HG03025 (cell line): ENCODE measurements at regions not wholly inside any gene's neighbourhood (a gene's known extent, or its start where the extent isn't known, plus 50 kb on each side); places are given as distances from the start of the nearest gene placed in this dataset.

Experiments used
- ATAC-seq: cut with Tn5 transposase; IDR thresholded peaks from one replicate; pipeline ENCODE4 v1.9.1; 2021; ENCODE audit warnings: mild to moderate bottlenecking, moderate library complexity; ENCODE audit not compliant: unreplicated experiment, low FRiP score

DNA sequence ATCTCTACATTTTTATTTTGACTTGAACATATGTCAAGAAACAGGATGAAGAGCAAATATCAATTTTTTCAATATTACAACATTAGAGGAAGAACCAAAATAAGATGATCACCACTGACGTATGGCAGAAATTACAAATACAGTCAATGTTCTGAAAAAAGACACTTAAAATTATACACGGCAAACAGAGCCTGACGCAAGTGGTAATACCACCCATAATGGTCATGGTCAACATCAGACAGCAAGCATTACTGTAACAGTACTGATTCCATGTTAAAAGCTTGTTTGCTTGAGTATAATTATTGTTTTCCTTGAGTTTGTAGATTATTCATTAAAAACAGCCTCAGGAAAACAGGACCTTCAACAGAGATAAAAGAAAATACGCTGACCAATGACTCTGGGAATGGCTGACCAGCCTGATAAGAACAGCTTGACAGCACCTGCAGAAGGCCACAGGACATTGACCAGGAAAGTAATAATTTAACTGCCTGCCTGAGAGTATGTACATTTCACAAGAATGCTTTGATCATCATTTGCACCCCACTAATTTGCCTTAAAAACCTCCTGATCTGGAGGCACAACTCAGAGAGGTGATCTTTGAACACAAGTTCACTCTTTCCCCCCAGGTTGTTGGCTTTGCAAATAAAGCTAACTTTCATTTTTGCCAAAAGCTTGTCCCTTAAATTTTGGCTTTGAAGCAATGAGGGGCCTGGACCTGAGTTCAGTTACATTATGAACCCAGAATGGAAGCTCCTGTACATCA is 187.3 kb downstream of the IPO8 start:
- no peak for ATAC-seq

DNA sequence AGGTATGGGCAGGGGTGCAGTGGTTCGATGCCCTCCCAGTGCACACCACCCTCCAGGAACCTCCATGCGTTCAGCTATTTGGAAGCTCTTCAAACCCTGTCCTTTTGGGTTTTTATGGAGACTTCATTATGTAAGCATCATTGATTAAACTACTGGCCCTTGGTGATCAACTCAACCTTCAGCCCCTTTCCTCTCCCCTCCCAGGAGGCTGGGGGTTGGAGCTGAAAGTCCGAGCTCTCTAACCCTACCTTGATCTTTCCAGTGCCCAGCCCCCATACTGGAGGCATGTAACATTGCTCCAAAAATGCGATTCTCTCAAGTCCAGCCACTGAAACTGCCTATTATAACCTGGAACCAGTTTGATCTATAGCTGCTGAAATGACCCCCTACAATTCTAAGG is 188.1 kb downstream of the IPO8 start:
- no peak for ATAC-seq

DNA sequence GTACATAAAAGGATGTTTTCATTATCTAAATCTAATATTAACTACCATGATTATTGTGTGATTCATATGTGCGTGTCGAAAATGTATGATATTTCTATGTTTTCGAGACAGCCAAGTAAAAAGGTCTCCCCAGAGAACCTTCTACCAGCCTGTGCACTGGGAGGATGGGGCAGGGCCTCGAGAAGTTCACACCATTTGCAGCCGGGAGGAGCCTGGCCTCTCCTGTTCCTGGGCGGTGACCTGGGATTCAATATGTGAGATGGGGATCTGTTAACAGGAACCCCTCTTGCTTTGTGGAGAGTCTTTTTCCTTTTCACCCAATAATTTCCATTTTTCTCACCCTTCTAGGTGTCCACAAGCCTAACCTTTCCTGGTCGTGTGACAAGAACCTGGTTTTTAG is 189.3 kb downstream of the IPO8 start:
- ATAC-seq, result no peak

DNA sequence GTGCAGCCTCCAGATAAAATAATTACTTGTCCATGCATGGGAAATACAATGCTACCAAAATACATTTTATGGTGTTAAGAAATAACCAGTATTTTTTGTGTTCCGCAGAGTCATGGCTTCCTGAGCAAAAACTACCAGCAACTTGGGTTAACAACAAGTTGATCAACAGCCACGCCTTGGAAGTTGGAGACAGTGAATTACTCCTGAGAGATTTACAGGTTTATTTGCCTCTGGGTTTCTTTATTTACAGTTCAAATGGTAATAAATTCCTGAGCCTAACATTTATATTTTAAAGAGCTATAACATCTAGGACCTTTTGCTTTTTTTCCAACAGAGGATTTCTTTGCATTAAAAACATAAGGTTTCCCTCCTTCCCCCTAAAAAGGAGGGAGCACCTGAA is 194.0 kb downstream of the IPO8 start:
- ATAC-seq, result no peak

DNA sequence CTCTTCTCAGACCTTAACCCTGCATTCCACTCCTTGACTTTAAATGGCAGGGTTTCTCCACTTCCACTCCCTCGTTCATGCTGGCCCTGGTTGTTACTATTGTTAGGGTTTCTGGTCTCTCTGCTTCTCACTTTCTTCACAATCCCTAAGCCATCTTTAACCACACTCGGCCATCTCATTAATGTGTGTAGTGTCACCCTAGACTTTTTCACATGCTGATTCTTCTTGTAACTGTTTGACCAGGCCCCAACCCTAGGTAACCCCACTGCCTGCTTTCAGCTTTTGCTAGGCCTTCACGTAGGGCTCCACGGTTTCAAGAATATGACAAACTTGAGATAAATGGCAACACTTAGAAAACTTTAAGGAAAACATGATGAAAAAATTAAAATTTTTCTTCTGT is 195.1 kb downstream of the IPO8 start:
- ATAC-seq, result peak; percentile 63

DNA sequence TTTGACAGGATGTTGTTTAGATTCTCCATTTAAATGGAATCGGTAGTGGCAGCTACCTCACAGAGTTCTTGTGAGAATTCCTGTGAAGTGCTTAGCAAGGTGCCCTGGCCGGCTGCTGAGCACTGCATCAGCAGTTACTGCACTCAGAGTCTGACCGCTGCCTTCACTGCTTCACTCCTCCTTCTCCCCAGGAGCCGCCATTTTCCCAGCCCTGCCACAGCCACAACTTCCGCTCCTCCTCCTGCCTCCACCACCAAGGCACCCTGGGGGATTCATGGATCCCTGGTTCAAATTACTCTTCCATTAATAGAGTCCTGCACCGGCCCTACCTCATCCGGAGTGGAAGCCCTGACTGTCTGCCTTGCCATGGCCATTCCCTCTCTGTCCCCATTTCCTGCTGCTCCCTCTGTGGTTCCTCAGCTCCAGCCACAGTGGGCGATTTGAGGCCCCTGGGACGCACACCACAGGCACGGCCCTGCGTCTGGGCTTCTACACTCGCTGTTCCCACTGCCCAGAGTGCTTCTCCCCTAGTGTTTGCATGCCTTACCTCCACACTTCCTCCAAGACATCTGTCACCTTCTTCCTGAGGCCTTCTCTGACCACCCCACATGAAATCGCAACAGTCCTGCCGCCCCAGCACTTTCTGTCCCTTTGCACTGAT is 210.3 kb downstream of the IPO8 start:
- ATAC-seq, result no peak

DNA sequence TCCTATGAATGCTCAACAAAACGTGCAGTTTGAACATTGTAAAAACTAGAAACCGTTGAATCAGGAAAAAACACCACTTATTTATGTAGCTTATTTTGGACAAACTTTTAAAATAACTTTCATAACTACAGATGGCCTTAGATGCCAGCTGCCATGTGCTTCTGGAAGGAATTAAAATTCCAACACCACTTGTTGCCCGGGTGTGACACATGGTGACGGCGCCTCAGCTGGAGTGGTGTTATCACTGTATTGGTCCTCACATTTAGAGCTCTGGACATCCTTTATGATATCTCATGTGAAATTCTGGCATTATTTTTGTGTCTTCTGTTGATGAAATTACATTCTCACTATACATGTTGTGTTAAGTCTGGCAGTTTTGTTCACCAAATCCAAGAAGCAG is 211.0 kb downstream of the IPO8 start:
- no peak for ATAC-seq

DNA sequence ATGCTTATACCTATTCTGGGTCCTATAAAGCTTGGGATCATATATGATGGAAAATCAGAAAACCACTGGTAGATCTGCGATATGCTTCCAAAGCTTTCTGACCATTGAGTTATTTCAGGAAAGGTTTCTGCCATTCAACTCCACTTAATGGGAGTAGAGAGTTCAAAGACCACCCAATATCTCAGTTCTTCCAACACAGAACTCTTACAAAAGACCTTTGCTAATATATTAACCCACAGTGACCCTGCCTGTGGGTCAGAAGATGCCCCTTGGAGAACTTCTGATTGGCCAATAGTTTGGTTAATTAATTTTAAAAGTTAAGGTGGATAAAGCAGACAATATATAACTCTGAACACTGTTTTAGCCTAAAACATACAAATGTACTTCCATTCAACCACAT is 213.0 kb downstream of the IPO8 start:
- no peak for ATAC-seq

DNA sequence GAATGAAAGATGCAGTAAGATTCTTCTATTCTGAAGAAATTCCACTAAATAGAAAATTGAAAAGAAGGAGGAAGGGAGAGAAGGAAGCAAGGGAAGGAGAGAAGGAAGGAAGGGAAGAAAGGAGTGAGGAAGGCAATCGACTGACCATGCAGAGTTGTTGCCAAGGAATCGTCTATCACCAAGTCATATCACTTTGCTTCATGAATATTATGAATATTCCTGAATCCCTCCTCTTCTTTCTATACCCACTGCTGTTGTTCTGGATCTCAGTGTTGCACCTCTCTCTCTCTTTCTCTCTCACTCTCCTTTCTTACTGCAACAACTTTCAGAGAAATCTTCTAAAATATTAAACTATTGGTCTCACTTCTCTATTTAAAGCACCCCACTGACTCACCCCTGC is 222.4 kb downstream of the IPO8 start:
- ATAC-seq, result no peak

DNA sequence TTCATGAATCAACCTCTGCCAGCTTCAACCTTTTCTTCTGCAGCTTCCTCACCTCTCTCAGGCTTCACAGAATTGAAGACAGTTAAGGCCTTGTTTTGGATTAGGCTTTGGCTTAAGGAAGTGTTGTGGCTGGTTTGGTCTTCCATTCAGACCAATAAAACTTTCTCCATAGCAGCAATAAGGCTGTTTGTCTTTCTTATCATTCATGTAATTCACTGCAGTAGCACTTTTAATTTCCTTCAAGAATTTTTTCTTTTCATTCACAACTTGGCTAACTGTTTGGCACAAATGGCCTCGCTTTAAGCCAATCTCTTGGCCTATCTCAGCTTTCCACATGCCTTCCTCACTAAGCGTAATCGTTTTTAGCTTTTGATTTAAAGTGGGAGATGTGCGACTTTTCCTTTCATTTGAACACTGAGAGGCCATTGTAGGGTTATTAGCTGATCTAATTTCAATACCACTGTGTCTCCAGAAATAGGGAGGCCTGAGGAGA is 229.5 kb downstream of the IPO8 start:
- ATAC-seq, result no peak

DNA sequence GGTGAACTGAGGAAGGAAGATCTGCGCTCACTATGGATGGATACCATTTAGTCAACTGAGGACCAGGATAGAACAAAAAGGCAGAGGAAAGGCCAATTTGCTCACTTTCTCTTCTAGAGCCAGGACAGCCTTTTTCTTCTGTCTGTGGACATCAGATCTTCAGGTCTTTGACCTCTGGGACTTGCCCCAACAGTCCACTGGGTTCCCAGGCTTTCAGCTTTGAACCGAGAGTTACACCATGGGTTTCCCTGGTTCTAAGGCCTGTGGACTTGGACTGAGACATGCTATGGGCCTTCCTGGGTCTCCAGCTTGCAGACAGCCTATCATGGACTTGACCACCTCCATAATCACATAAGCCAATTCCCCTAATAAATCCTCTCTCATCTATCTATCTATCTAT is 232.0 kb downstream of the IPO8 start:
- no peak for ATAC-seq

DNA sequence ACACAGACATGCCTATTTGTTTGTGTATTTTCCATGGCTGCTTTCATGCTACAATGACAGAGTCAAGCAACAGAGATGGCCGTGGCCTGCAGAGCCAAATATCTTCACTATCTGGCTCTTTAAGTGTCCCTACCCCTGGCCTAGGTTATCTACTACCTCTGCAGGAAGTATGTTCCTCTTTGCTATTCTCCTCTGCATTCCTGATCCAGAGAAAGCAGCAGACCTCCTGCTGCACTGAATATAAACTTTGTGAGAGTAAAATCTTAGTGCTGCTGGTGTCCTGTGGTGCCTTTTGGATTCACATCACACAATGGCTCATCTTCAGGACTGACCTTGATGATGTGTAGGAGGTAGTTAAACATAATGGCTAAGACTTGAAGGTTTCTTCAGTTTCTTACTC is 233.4 kb downstream of the IPO8 start:
- ATAC-seq, result no peak

DNA sequence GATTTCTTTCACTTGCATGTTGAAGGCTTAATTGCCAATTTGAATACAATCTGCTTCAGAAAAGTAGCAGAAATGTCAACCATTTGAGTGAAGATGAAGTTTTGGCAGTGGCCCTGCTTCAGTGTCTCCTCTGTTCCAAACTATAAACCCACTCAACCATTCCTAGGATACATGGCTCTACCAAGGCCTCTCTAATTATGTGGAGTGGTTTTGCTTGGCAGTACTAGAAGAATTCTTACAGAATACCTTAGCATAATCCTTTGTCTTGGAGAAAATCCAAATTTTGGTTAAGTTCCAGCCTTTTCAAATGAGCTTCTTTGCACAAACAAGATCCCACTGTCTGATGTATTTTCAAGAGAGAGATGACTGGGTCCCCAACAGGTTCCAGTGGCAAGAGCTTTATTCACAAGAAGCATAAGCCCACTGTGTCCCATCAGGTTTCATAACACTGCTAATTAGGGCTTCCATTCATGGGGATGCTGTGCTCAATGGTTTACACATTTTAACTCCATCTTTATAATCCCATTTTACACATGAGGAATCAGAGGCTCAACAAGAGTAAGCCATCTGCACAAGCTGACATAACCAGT is 234.5 kb downstream of the IPO8 start:
- ATAC-seq, result no peak

DNA sequence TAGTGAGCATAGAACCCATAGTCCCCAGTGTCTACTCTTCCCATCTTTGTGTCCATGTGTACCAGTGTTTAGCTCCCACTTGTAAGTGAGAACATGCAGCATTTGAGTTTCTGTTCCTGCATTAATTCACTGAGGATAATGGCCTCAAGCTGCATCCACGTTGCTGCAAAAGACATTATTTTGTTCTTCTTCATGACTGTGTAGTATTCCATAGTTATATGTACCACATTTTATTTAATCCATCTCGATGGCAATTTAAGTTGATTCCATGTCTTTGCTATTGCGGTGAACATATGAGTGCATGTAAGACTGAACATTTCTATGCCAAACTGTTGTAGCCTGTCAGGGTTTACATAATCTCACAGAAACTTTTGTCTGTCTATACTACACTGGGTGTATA is 237.2 kb downstream of the IPO8 start:
- ATAC-seq, result no peak

DNA sequence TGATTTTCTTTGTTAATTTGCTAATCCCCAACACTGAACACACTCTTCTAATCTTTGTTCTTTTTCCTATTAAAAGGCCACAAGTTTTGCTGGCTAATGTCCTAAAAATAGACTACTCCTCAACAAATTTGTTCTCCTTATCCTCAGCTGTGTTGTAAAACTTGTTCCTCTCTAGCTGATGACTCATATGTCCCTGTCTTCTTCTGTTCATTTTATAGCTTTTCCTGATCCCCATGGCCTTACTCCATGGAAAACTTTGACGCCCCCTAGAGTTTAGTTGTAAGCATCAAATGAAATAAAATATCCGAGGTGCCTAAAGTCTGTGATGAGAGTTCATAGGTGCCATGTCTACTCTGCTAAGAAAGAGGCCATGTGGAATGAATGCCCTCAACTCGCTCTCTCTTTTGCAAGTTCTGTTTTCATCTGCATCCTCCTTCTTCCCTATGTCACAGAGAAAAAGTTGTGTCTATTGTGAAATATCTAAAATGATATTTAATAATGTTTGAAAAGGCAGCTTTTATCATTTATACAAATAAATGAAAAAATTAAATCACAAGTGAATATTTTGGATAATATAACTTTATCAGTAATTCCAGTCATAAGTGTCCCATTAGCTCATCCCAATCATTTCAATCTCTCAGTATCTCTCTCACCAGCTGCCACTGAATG is 237.9 kb downstream of the IPO8 start:
- ATAC-seq, result no peak

DNA sequence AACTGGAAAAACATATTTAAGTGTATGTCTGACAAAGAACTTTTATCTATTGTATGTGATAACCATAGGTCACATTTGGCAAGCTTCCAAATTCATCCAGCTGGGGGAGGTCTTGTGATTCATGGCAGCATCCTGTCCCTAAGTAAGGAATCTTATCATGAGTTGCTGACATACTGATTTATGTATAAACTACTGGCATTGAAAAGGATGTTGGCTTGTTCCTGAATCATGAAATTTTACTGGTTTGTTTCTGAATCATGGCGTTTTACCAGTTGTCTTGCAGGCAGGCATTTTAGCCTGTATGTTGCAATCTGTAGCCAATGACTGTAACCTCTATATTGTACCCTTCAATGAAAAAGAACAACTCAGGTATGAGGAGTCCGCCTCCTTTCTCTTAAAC is 244.8 kb downstream of the IPO8 start:
- ATAC-seq, result no peak

DNA sequence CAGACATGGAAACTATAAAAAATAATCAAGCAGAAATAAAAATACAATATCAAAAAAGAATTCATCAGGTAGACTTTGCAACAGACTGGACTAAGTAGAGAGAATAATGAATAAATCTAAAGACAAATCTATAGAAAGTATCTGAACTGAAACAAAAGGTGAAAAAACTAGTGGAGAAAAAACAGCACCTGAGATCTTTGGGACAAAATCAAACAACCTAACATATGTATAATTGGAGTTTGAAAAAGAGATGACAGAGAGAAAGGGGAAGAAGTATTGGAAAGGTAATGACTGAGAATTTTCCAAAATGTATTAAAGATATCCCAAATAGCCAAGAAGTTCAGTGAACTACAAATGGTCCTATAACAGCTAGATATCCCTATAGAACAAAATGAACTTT is 245.4 kb downstream of the IPO8 start:
- no peak for ATAC-seq

DNA sequence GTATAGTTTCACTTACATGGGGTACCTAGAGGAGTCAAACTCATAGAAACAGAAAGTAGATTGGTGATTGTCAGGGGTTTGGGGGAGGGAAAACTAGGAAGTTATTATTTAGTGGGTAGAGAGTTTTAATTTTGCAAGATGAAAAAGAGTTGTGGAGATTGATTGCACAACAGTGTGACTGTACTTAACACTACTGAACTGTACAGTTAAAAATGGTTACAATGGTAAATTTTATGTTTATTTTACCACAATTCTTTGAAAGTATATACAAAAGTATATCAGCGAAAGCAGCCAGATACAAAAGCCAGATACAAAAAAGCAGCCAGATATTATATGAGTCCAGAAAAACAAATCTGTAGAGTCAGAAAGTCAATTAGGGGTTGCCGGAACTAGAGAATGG is 247.6 kb downstream of the IPO8 start:
- ATAC-seq, result no peak

DNA sequence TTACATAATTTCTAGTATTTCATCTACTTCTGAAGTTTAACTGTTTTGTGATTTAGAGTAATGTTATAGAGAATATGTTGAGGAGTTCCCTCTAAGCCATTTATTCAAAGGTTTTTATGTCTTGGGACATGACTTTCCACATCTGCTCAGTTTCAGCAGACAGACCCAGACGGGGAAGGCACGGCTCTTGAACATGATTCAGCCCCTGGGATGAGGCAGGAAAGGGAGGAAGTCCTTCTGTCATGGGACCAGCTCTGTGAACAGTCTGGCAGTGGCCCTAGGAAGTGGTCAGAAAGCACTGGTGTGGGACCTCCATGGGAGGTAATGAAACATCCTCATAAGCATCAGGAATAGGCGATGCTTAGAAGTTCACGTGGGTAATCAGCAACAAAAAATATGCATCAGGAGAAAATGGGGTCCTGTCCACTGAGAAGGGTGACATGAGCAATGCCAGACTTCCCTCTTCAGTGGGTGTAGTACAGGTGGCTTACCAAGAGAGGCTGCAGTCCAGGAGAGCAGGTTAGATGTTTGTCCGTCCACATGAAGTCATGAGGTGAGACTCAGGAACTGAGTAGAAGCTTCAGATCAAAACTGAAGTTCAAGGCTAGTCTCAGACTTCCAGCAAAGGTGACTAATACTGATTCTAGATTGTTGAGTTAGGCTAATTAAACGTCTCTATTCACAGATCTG is 248.5 kb downstream of the IPO8 start:
- no peak for ATAC-seq

DNA sequence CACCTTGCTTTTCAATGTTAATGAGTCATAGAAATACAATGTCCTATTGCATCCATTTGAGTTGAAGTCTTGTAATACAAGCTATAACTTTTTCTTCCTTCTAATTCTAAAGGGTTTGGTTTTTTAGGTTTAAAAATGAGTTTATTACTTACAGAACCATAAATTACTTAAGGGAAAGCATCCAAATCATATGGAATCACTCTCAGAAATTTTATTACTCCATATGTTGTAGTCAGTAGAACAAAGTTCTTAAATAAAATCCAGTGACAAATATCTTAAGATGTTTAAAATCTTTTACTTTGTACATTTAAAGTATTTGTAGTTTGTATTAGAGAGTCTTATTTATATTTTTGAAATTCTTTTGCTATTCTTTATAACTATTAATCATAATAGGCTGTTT is 253.2 kb downstream of the IPO8 start:
- ATAC-seq, result no peak
